WTC11 (cell line): ENCODE measurements at regions not wholly inside any gene's neighbourhood (a gene's known extent, or its start where the extent isn't known, plus 50 kb on each side); places are given as distances from the start of the nearest gene placed in this dataset.

Experiments
- ATAC-seq: fragments of 200-7000 bp; cut with Tn5 transposase; 2 replicates; pipeline ENCODE4 v1.10.0; 2021; ENCODE audit warnings: mild to moderate bottlenecking, moderate library complexity
- CTCF ChIA-PET: fragments of 300-600 bp; sonication (Branson Sonifier 250); formaldehyde crosslinking; loops from one replicate; lab custom pipeline; 2021; ENCODE audit warnings: antibody characterized with exemption; lab: Charles Lee
- POLR2A ChIA-PET: fragments of 350-600 bp; sonication (Branson Sonifier 250); formaldehyde crosslinking; loops from one replicate; lab custom pipeline; 2021; ENCODE audit warnings: antibody characterized with exemption; lab: Charles Lee
- DNase-seq: peaks from one replicate; pipeline ENCODE4 v3.0.0; 2021; ENCODE audit warnings: low spot score
- H3K27ac Mint-ChIP-seq: 2 replicates; pipeline ENCODE4 v1.8.0; 2021; ENCODE audit warnings: mixed read lengths
- H3K27me3 Mint-ChIP-seq: 2 replicates; pipeline ENCODE4 v1.8.0; 2021; ENCODE audit warnings: low read depth, mild to moderate bottlenecking, moderate library complexity, mixed read lengths
- H3K36me3 Mint-ChIP-seq: 2 replicates; pipeline ENCODE4 v1.8.0; 2021; ENCODE audit warnings: mixed read lengths
- H3K4me1 Mint-ChIP-seq: 2 replicates; pipeline ENCODE4 v1.8.0; 2022; ENCODE audit warnings: mixed read lengths
- H3K4me3 Mint-ChIP-seq: 2 replicates; pipeline ENCODE4 v1.8.0; 2021; ENCODE audit warnings: mild to moderate bottlenecking, moderate library complexity, mixed read lengths
- H3K9me3 Mint-ChIP-seq: 2 replicates; pipeline ENCODE4 v1.8.0; 2021; ENCODE audit warnings: mixed read lengths
- ARID4B ChIP-seq: sonication (generic); formaldehyde crosslinking; IDR thresholded peaks from 2 replicates; pipeline ENCODE4 v1.8.0; 2023; ENCODE audit warnings: missing genetic modification reagents, mild to moderate bottlenecking, borderline replicate concordance
- ATF2 ChIP-seq: sonication (generic); formaldehyde crosslinking; IDR thresholded peaks from 2 replicates; pipeline ENCODE4 v1.8.1; 2022; ENCODE audit warnings: low read depth, missing genetic modification reagents, borderline replicate concordance
- ATF6 ChIP-seq: sonication (generic); formaldehyde crosslinking; IDR thresholded peaks from 2 replicates; pipeline ENCODE4 v1.8.1; 2023; ENCODE audit warnings: mild to moderate bottlenecking, missing genetic modification reagents
- ERG ChIP-seq: fragments of 250-450 bp; sonication (Bioruptor Pico); IDR thresholded peaks from 2 replicates; pipeline ENCODE4 v1.8.0; 2021; ENCODE audit warnings: mild to moderate bottlenecking
- FOXP4 ChIP-seq: sonication (generic); formaldehyde crosslinking; IDR thresholded peaks from 2 replicates; pipeline ENCODE4 v1.8.0; 2022; ENCODE audit warnings: mild to moderate bottlenecking, missing genetic modification reagents
- GABPB1 ChIP-seq: sonication (generic); formaldehyde crosslinking; IDR thresholded peaks from 2 replicates; pipeline ENCODE4 v1.8.1; 2023; ENCODE audit warnings: mild to moderate bottlenecking, missing genetic modification reagents
- MLX ChIP-seq: sonication (generic); formaldehyde crosslinking; IDR thresholded peaks from 2 replicates; pipeline ENCODE4 v1.8.1; 2023; ENCODE audit warnings: mild to moderate bottlenecking, missing genetic modification reagents, moderate library complexity
- MXD4 ChIP-seq: fragments of 250-450 bp; sonication (Bioruptor Pico); IDR thresholded peaks from 2 replicates; pipeline ENCODE4 v1.8.0; 2021; ENCODE audit warnings: mild to moderate bottlenecking, moderate library complexity, borderline replicate concordance
- NFE2L1 ChIP-seq: sonication (generic); formaldehyde crosslinking; IDR thresholded peaks from 2 replicates; pipeline ENCODE4 v1.8.1; 2023; ENCODE audit warnings: missing genetic modification reagents
- PREB ChIP-seq: sonication (generic); formaldehyde crosslinking; IDR thresholded peaks from 2 replicates; pipeline ENCODE4 v1.8.1; 2022; ENCODE audit warnings: mild to moderate bottlenecking, missing genetic modification reagents, moderate library complexity, borderline replicate concordance
- RELA ChIP-seq: sonication (generic); formaldehyde crosslinking; IDR thresholded peaks from 2 replicates; pipeline ENCODE4 v1.8.1; 2022; ENCODE audit warnings: missing genetic modification reagents, mild to moderate bottlenecking, borderline replicate concordance
- TCF7 ChIP-seq: sonication (generic); formaldehyde crosslinking; IDR thresholded peaks from 2 replicates; pipeline ENCODE4 v1.8.0; 2022; ENCODE audit warnings: mild to moderate bottlenecking, low read depth, missing genetic modification reagents, moderate library complexity
- ZMAT4 ChIP-seq: fragments of 250-450 bp; sonication (Bioruptor Pico); IDR thresholded peaks from 2 replicates; pipeline ENCODE4 v1.9.0; 2021; ENCODE audit warnings: mild to moderate bottlenecking
- ZNF121 ChIP-seq: sonication (generic); formaldehyde crosslinking; IDR thresholded peaks from 2 replicates; pipeline ENCODE4 v1.8.0; 2023; ENCODE audit warnings: missing genetic modification reagents
- ZNF281 ChIP-seq: sonication (generic); formaldehyde crosslinking; IDR thresholded peaks from 2 replicates; pipeline ENCODE4 v1.8.0; 2023; ENCODE audit warnings: mild to moderate bottlenecking, missing genetic modification reagents
- ZNF416 ChIP-seq: fragments of 250-450 bp; sonication (Bioruptor Pico); IDR thresholded peaks from 2 replicates; pipeline ENCODE4 v1.9.0; 2021; ENCODE audit warnings: mild to moderate bottlenecking, inconsistent platforms
- ZNF423 ChIP-seq: fragments of 250-450 bp; sonication (Bioruptor Pico); IDR thresholded peaks from 2 replicates; pipeline ENCODE4 v2.1.2; 2022; ENCODE audit warnings: mild to moderate bottlenecking, moderate library complexity

GRCh38 chr12:115730975-115731541, 546.4 kb downstream of the MED13L start (continued):
- TF ChIP-seq MLX (CRISPR knock-in tag) (no peak), ZNF281 (CRISPR knock-in tag) (no peak), TCF7 (no peak), GABPB1 (CRISPR knock-in tag) (no peak), ATF6 (CRISPR knock-in tag) (no peak), PREB (CRISPR knock-in tag) (no peak), ZNF416 (CRISPR knock-in tag) (no peak), ARID4B (CRISPR knock-in tag) (no peak), ERG (no peak), RELA (CRISPR knock-in tag) (no peak), ZMAT4 (CRISPR knock-in tag) (no peak)

GRCh38 chr12:115726691-115727090, 550.8 kb downstream of the MED13L start:
- POLR2A ChIA-PET, result no interaction called here
- H3K27ac Mint-ChIP-seq, result no peak overlapping the region
- no peaks in the 10 kb centered on the region for H3K36me3 Mint-ChIP-seq
- H3K9me3 Mint-ChIP-seq, result peaks cover 10% of the 10 kb centered on the region
- no peaks in the 10 kb centered on the region for H3K4me1 Mint-ChIP-seq
- no peak overlapping the region for H3K4me3 Mint-ChIP-seq
- no peak for ATAC-seq
- no peak for DNase-seq
- CTCF ChIA-PET, result no interaction called here
- H3K27me3 Mint-ChIP-seq, result no peaks in the 10 kb centered on the region; the same call in none of the 2 replicates
- no peak for TF ChIP-seq NFE2L1 (CRISPR knock-in tag)
- TF ChIP-seq FOXP4 (CRISPR knock-in tag), result no peak
- no peak for TF ChIP-seq MXD4 (CRISPR knock-in tag)
- TF ChIP-seq ATF2, result no peak
- no peak for TF ChIP-seq MLX (CRISPR knock-in tag)
- TF ChIP-seq ZNF121 (CRISPR knock-in tag), result no peak
- no peak for TF ChIP-seq ZNF423 (CRISPR knock-in tag)
